ENCODE measurements at regions not wholly inside any gene's neighbourhood (a gene's known extent, or its start where the extent isn't known, plus 50 kb on each side); places are given as distances from the start of the nearest gene placed in this dataset.
A peak's percentile ranks its signal among the peaks of the same experiment; 100 is the strongest.
"Not testable (repeated sequence)": the region's sequence is repeated elsewhere in the genome, so short reads cannot be mapped to it uniquely, and the experiment has no call there.

DNA sequence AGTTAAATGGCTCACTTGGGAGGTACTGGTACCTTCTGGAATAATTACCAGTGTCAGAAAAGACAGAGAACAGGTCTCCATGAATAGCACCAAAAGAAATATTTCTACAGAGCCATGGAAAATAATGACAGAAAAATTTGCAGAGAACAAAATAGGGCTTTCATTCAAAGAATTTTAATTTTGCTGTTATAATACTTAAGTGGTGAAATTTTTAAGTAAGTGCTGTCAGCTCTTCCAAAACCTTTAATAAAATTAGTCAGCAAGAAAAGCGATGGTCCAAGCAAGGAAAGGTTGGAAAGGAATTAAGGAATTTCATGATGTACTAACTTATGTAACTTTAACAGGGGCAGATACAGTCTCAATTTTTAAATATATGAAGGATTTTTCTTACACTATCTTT, 359.2 kb downstream of the NR2F1-AS1 start:
- DNase-seq (ENCODE audit: low spot score), result no peak

DNA sequence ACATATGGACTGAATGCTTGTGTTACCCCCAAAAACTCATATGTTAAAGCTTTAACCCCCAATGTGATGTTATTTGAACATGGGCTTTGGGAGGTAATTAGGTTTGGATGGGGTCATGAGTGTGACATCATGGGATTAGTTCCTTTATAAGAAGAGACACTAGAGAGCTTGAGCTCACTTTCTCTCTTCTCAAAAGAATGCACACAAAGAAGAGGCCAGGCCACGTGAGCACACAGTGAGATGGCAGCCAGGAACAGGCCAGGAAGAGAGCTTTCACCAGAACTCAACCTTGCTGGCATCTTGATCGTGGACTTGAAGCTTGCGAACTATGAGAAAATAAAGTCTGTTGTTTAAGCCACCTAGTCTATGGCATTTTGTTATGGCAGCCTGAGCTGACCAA, 360.6 kb downstream of the NR2F1-AS1 start:
- DNase-seq (ENCODE audit: low spot score), result no peak

DNA sequence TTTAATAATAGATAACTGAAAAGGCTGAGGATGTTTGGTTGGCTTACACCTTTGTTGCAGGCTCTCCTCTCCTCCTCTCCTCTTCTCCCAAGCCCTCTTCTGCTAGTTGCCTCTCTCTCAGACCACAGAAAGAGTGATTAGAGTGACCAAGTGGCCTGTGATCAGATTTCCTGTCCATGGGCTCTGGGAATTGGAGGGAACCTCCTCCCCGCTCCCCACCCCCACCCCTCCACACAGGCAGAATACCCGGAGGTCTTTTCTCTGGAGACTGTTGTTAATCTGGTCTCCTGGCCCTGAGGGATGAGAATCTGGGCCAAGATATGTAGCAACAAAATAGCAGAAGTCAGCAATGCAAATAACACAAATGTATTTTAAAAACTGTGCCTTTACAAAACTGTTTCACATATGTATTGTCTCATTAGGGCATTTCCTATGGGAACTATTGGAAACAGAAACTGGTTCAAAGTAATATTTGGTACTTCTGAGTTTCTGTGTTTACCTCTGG, 361.3 kb downstream of the NR2F1-AS1 start:
- DNase-seq (ENCODE audit: low spot score), result no peak

DNA sequence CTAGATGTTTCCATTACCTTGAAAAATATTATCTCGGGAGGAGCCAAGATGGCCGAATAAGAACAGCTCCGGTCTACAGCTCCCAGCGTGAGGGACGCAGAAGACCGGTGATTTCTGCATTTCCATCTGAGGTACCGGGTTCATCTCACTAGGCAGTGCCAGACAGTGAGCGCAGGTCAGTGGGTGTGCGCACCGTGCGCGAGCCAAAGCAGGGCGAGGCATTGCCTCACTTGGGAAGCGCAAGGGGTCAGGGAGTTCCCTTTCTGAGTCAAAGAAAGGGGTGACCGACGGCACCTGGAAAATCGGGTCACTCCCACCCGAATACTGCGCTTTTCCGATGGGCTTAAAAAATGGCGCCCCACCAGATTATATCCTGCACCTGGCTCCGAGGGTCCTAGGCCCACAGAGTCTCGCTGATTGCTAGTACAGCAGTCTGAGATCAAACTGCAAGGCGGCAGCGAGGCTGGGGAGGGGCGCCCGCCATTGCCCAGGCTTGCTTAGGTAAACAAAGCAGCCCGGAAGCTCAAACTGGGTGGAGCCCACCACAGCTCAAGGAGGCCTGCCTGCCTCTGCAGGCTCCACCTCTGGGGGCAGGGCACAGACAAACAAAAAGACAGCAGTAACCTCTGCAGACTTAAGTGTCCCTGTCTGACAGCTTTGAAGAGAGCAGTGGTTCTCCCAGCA, 367.8 kb downstream of the NR2F1-AS1 start:
- DNase-seq (ENCODE audit: low spot score), result not testable (repeated sequence)

DNA sequence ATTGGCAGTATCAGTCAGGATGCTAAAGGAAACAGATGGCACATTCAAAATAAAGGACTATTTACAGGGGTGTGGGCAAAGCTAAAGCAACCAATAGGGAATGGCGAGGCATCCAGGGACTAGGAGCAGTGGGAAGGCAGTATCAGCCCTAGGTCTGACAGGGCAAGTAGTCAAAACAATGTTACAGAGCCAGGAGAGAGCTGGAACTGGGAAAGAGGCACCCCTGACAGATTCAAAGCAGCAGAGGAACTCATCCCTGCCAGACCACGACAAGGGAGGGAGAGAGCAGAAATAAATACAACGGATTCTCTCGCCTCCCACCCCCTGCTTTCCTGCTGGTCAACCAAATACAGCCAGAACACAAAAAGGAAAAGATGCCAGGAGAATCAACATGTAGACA, 371.5 kb downstream of the NR2F1-AS1 start:
- DNase-seq (ENCODE audit: low spot score), result no peak

DNA sequence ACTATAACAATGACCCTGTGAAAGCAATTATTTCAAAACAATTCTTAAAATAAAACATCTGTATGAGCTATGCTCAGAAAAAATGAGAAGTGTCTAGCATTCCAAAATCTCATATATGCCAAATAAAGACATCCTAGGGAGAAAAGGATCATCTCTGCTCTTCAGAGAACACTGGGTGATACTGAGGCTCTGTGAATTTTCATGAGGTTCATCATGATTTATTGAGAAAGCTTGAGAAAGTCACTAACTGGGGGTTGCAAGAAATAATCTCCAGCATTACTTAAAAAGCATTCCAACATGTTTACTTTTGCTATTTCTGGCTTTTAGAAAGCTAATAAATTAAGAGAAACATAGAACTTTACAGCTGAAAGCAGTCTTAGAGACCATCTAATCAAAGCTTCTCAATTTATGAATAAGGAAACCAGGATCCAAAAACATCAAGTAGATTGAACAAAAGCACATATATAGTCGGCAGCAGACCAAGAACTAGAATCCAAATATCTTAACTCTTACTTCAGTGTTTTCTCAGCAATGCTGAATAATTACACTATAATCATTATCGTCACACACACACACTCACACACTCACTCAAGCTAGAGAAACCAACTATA, 372.8 kb downstream of the NR2F1-AS1 start:
- DNase-seq (ENCODE audit: low spot score), result peak; percentile 74

DNA sequence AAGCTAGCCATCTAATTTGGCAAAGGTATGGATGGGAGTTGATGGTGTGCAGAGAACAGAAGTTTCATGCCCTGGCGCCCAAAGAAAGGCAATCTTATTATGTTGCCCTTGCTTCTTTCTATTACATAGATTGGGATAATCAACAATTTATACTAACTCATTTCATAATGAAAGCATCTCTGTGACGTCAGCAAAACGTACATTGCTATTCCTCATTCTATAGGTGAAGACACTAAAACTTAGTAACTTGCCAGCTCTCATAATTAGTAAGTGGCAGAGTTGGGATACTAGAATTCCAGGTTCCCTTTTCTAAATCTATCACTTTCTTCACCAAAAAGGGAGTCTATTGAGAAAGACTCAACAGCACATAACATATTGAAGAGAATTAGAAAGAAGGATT, 374.8 kb downstream of the NR2F1-AS1 start:
- DNase-seq (ENCODE audit: low spot score), result no peak

DNA sequence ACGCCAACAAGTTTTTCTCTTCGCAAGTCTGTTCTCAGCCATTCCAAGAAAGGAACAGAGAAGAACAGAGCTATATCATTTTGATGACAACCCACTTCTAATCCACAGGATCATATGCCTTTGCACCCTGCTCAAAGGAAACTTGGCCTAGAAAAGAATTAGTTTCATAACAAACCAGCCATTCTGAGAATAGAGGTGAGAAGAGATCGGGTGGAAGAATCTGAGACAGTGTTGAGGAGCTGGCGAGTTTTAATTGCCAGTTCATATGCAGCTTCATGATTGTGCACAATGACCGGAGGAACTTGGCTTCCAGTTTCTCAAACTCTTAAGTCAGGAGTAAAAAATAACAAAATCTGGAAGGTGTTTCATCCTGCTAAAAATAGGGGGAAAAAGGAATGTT, 380.0 kb downstream of the NR2F1-AS1 start:
- no peak for DNase-seq (ENCODE audit: low spot score)

DNA sequence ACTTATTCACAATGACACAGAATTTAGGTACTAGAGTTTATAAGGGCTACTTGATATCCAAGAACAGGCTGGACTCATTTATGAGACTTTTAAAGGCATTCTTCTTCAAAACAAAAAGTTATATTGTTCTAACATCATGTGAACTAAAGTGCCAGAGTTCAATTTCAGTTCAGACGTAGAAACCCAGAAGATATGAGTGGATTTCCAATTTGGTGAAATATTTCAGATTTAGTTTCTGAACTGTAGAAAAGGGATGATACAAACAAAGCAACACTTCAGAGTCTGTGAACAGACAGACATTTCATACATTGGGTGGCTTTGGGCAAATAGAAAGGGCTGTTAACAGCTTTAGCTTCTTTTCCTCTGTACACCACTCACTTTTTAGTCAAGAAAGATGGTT, 384.0 kb downstream of the NR2F1-AS1 start:
- no peak for DNase-seq (ENCODE audit: low spot score)

DNA sequence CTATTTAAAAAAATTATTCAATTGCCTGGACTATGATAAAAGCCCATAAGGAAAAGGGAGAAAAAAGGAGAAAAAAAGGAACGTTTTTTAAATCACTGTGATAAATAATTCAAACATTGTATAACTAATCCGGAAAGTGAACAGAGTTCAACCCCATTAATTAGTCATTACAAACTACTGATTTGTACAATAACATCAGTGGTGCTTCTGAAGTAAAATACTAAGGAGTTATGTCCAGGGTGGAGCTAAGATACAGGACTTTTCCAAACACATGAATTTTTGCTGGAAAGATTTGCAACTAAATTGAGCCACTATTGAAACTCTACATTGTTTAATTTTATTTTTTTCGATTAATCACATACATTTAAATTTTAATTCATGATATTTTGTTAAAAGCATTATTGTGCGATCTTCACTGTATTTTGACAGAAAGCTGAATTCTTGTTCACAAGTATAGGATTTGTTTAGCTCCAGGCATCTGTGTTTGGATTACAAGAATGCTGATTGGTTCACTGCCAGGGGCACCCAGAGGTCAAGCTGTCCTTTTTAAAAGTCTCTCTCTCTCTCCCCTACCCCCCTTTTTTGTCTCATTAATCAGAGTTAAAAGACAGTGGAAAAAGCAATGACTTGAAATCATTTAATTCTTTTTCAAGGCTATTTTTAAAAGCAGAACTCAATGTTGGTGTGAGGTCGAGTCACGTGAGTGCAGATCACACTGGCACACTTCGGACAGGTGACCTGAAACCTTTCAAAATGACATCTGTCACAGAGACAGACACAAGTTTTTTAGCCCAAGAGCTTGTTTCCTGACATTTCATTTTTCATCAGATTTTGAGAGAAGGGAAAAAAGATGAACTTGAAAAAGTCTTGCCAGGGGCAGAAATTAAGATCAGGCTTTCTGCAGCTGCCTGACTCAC, 387.3 kb downstream of the NR2F1-AS1 start:
- peak; percentile 22 for DNase-seq (ENCODE audit: low spot score)

DNA sequence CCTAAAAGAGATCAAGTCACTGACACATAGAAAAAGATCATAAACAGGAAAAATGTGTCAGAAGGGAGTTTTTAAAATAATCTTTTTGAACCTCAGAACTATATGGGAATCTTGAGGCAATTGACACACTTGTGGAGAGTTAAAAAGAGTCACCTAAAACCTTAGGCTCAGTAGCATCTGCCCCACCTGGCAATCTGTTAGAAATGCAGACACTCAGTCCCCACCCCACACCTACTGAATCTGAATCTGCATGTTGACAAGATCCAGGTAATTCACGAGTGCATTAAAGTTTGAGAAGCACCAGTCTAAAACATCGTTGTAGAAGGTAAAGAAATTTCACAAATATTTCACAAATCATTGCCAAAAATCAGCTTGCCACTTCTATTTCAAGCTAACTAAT, 388.3 kb downstream of the NR2F1-AS1 start:
- DNase-seq (ENCODE audit: low spot score), result no peak

DNA sequence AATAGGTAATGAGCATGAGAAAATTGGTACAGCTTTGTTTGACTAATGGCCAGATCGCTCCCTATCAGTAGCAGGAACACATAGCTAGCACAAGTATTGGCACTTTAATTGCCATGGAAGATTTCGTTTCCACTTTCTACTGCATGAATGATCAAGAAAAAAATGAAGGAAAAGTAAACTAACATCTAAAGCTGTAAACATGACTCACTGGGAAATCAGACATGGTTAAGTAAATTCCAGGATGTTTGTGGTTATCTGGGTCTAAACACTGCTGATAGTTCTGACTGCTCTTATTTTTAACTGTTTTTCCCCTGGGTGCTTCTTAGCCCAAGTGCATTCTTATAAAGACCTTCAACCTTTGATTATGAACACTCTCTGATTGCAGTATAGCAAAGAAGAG, 388.9 kb downstream of the NR2F1-AS1 start:
- peak; percentile 36 for DNase-seq (ENCODE audit: low spot score)

DNA sequence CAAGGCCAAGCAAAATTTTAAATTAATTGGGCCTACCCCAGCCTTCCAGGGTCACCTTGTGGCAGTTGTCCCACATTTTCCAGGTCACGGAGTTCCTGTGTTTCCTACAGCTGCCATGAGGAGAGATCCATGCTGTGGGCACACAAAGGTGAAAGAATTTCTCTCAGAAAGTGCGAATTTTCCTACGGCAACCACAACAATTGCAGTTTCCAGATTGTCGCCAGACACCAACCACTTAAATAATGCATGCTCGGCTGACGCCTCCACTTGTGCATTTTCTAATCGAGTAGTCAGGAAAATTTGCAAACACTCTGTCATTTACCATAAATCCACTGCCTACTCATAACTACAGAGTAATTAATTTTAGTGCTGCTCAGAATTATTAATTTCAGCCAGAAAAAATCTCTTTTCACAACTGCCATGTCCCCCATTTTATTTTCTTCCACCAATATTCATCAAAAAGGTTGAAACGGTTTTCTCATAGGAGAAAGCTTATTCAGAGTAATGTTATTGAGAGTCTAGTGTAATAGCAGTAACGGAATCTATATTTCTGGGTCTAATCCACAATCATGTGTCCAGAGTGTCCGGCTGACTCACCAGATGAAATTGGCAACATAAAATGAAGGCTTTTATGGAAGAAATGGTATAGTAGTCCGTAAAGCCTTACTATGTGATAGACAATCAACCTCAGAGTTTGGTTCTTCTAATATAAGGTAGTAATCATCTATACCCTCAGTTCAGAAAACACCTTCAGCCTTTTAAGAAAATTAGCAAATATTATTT, 389.8 kb downstream of the NR2F1-AS1 start:
- DNase-seq (ENCODE audit: low spot score), result no peak

DNA sequence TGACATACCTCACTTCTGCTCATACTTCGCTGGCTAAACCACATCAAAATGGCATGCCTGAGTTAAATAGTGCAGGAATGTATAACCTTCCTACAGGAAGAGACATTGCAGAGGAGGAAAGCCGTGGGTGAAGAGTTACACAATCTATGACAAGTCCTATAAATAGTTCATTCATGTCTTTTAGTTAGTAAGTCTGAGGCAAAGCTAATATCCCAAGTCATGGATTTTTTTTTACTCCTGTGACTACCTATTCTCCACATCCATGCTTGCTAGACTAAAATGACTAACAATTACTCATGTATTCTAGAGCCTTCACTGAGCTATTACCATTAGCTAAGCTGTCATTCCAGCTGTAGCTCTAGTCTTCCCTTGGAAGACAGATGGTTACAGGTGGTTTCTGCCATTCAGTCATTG, 391.3 kb downstream of the NR2F1-AS1 start:
- no peak for DNase-seq (ENCODE audit: low spot score)

DNA sequence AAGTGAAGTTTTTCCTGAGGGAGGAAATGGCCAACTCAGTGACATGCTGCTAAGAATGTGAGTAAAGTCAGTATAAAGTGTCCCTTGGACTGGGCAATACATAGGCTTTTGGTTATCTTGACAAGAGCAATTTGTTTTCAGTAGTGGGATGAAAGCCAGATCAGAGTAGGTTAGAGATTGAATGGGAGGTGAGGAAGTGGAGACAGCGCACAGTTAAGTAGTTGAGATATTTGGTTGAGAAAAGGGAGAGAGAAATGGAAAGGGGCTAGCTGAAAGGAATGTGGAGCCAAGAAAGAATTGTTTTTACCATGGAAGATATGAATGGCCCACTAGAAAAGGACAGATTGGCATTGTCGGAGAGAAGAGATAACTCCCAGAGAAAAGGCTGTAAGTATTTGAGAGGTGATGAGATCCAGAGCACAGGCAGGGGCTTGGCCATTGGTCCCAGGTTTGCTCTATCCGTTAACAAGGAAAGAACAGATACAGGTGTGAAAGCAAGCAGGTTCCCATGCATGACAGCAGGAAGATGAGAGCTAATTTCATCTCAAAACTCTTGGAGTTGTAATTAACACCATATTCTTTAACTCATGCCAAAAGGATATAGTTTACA, 392.0 kb downstream of the NR2F1-AS1 start:
- no peak for DNase-seq (ENCODE audit: low spot score)

DNA sequence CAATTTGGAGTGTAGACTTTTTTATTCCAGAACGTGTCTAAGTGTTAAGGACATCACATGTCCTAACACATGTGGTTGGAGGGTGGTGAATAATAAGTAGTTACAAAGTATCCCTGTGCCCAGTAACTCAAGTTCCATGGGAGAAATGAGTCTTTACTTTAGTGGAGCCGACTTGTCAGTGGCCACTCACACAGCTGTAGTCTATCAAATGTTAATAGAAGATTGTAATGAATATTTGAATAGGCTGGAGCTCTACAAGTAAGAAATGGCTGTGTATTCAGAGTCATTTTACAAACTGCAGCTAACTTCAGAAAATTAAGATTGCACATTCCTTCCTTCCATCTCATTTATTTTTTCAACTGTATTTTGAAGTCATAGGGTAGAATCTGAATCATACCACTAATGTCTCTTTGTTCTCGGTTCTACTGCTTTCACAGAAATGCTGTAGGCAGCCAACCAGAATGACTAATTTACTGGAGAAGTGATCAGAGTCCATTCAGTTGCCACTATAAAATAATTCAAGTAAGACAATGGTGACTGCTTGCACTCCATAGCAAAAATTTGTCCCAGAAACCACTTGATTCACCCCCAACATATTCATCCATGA, 394.8 kb downstream of the NR2F1-AS1 start:
- no peak for DNase-seq (ENCODE audit: low spot score)

DNA sequence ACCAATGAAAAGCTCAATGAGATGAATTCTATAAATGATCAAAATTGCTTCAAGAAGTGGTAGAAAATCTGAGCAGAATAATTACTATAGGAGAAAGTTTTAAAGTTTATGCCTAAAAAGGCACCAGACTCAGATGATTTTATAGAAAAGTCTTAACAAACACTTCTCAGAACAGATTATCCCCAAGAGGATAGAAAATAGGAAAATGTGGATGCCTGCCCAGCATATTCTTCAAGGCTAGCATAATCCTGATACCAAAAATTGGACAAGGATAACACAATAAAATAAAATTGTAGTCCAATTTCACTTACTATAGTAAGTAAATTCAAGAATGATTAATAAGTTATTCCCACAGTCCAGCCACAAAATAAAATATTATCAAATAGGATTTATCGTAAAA, 397.0 kb downstream of the NR2F1-AS1 start:
- DNase-seq (ENCODE audit: low spot score), result peak; percentile 23

DNA sequence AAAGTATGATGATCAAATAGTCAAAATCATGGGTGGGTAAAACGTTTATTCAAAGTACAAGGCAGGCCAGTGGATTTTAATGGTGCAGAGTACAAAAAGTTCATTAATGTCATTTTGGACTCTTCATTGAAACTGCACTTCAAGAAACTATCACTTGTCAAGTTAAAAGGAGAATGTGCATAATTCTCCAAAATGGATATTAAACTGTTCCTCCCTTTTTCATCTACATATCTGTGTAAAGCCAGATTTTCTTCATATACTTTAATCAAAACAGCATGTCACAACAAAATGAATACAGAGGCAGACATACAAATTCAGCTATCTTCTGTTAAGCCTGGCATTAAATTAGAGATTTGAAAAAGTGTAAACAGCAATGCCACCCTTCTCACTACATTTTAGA, 401.6 kb downstream of the NR2F1-AS1 start:
- DNase-seq (ENCODE audit: low spot score), result no peak

DNA sequence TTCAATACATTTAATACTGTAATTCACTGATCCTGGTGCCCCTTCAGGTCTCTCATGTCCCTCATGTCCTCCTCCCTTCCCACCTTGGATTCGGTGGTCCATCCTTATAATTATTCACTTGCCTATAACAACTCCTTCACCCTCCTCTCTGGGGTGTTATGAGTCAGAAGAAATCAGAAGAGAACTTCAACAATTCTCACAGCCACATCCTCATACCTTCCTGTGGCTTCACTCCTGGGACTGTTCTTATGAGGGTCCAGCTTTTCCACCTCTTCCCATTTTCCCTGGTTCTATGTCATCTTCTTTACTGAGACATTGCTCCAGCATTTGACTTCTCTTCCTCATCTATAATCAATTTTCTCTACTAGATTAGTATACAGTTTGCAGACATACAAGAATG, 406.1 kb downstream of the NR2F1-AS1 start:
- DNase-seq (ENCODE audit: low spot score), result no peak

DNA sequence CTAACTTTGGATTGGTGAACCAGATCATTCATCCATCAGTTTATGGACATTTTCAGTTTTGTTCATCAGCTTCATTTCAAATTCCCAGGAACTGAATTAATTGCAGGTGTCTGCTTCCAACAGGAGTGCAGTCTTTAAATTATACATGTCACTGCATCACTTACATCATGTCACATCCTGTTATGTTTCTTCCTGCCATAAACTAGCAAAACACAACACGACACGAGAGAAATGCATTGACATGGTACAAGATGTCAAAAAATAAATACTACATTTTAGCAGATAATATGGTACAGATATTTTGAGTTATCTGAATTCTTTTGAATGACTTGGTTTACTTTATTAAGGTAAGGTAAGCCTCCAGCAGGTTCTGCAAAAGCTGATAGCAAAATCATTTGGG, 415.5 kb downstream of the NR2F1-AS1 start:
- no peak for DNase-seq (ENCODE audit: low spot score)

DNA sequence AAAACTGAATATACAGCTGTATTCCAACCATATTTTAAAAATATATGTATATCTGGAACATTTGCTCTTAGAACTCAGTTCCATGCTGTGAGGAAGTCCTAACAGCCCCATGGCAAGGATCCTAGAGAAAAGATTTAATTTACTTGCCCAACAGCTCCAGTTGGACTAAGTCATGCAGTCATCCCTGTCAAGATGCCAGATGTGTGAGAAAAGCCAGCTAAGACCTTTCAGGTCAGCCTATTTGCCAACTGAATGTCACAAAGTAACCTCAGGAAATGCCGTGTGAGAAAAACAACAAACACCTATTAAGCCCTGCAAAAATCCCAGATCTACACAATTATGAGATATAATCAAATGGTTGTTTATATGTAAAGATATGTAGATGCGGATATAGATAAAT, 416.3 kb downstream of the NR2F1-AS1 start:
- no peak for DNase-seq (ENCODE audit: low spot score)

All from umbilical cord (tissue), 1 donor.